ENCODE measurements at regions not wholly inside any gene's neighbourhood (a gene's known extent, or its start where the extent isn't known, plus 50 kb on each side); places are given as distances from the start of the nearest gene placed in this dataset.

DNA sequence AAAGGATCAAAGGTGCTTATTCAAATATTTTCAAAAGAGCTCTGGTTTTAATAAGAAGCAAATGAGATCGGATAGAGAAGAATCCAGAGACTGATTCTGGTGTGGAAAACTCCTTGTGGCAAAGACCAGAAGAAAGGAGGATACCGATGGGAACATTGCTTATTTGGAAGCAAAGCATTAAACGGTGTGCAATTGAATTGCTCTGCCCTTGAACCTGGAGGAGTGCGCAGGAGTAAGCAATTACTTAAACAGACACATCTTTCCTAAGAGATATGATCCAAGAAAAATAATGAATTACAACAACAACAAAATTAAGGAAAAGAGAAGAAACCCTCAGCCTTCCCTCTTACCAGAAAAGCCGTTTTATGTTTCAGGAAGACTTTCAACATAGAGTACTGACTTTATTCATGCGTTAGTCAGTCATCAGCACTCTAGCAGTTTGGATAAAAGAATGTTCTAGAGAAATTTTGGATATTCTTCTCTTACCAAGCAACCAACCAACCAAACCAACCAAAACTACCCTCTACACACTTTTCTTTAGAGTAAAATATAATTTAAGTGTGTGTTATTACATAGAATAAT, 191.7 kb downstream of the NTMT2 start:
- no peak for TF ChIP-seq POU5F1 (IDR thresholded peaks at IDR 0.05; ENCODE audit: low read depth, low read length)
- no peak for TF ChIP-seq SP2 (IDR thresholded peaks at IDR 0.05; ENCODE audit: low read length)
- TF ChIP-seq YY1 (IDR thresholded peaks at IDR 0.05; ENCODE audit: low read depth, low read length): no peak
- TF ChIP-seq SRF (IDR thresholded peaks at IDR 0.05; ENCODE audit: low read depth, low read length): no peak
- no peak for TF ChIP-seq RAD21 (IDR thresholded peaks at IDR 0.05 in 1 of 2, conservative IDR thresholded peaks at IDR 0.05 in 1 of 2; ENCODE audit: low read depth in 2 of 2, low read length in 2 of 2)
- no peak for TF ChIP-seq SP4 (IDR thresholded peaks at IDR 0.05; ENCODE audit: low read length)
- no peak for TF ChIP-seq CHD2 (IDR thresholded peaks at IDR 0.05; ENCODE audit: low read length)
- DNase-seq (ENCODE audit: low read depth in 1 of 2, low spot score in 2 of 2) (no peak), FAIRE-seq (no peak)
- H3K9me3 ChIP-seq (ENCODE audit: insufficient read depth in 2 of 2, low read depth in 1 of 2, low read length in 1 of 2): no peaks in the 10 kb centered on the region
- H4K8ac ChIP-seq (ENCODE audit: extremely low read depth, insufficient read depth, low read length): no peak overlapping the region
- no peak overlapping the region for H3K9ac ChIP-seq (replicated peaks in 1 of 4; ENCODE audit: extremely low read depth in 1 of 4, low read depth in 3 of 4, low read length in 3 of 4)
- no peaks in the 10 kb centered on the region for H3K4me1 ChIP-seq (replicated peaks in 1 of 4; ENCODE audit: control insufficient read depth in 3 of 4, insufficient read depth in 4 of 4, low read length in 3 of 4)
- H3K27me3 ChIP-seq (replicated peaks in 1 of 4; ENCODE audit: control insufficient read depth in 3 of 4, extremely low read depth in 1 of 4, insufficient read depth in 3 of 4, low read length in 3 of 4): no peaks in the 10 kb centered on the region
- H2AK5ac ChIP-seq (ENCODE audit: low read depth, low read length): no peak overlapping the region
- H2BK5ac ChIP-seq (ENCODE audit: low read depth, low read length): no peak overlapping the region
- no peak overlapping the region for H3K4me3 ChIP-seq (ENCODE audit: extremely low read depth in 1 of 4, insufficient read depth in 2 of 4, low read depth in 3 of 4, low read length in 4 of 4)
- no peak overlapping the region for H3K18ac ChIP-seq (ENCODE audit: extremely low read depth, low read length)
- H4K5ac ChIP-seq (ENCODE audit: insufficient read length, low read depth, low read length): no peak overlapping the region
- ChIA-PET CTCF (ENCODE audit: partially characterized antibody) (no interaction called here), POLR2A (ENCODE audit: partially characterized antibody) (no interaction called here)
- no peak overlapping the region for H2AFZ ChIP-seq (ENCODE audit: low read length)
- no peak overlapping the region for H2BK12ac ChIP-seq (ENCODE audit: low read depth, low read length)
- no peak overlapping the region for H3K56ac ChIP-seq (replicated peaks; ENCODE audit: insufficient read length, low read depth, low read length)
- H2BK15ac ChIP-seq (ENCODE audit: low read length): no peak overlapping the region
- WGBS, 2 experiments (ENCODE audit: extremely low coverage in 1 of 2, insufficient coverage in 1 of 2, insufficient read length in 1 of 2, insufficient replicate concordance in 2 of 2, low coverage in 1 of 2, low lambda C conversion rate in 2 of 2, missing lambda C conversion rate in 1 of 2): 87% methylated on average over 6 of the region's 6 CpGs; no CpG with 5 or more reads in 1 of the 2 experiments
- no peaks in the 10 kb centered on the region for H3K79me1 ChIP-seq (ENCODE audit: low read depth, low read length)
- no peaks in the 10 kb centered on the region for H4K20me1 ChIP-seq (replicated peaks in 1 of 2; ENCODE audit: control insufficient read depth in 1 of 2, insufficient read depth in 2 of 2, low read length in 2 of 2)
- H2BK120ac ChIP-seq (replicated peaks; ENCODE audit: low read depth, low read length): no peak overlapping the region
- no peak overlapping the region for H3K23ac ChIP-seq (ENCODE audit: insufficient read length)
- no peaks in the 10 kb centered on the region for H3K36me3 ChIP-seq (ENCODE audit: control insufficient read depth in 2 of 4, insufficient read depth in 4 of 4, low read length in 3 of 4)
- H2BK20ac ChIP-seq (ENCODE audit: low read length): no peak overlapping the region
- no peak overlapping the region for H3K4ac ChIP-seq (replicated peaks; ENCODE audit: insufficient read length, low read depth, low read length)
- no peak overlapping the region for H4K91ac ChIP-seq (replicated peaks; ENCODE audit: insufficient read length, low read length)
- H3K79me2 ChIP-seq (ENCODE audit: control insufficient read depth in 1 of 2, insufficient read depth in 2 of 2, low read length in 2 of 2): no peaks in the 10 kb centered on the region
- H3K23me2 ChIP-seq (ENCODE audit: low read depth, low read length): no peaks in the 10 kb centered on the region
- H3K14ac ChIP-seq (ENCODE audit: insufficient read length): no peak overlapping the region
- no peak overlapping the region for H3K4me2 ChIP-seq (ENCODE audit: insufficient read depth in 1 of 2, low read depth in 2 of 2, low read length in 2 of 2)
- no peak overlapping the region for H3K27ac ChIP-seq (ENCODE audit: low read depth, low read length)

Measured in H1 (cell line).